Epithelial cell of esophagus (primary cell): ENCODE measurements at regions not wholly inside any gene's neighbourhood (a gene's known extent, or its start where the extent isn't known, plus 50 kb on each side); places are given as distances from the start of the nearest gene placed in this dataset.

Experiments
- DNase-seq: peaks from one replicate; pipeline ENCODE4 v3.0.0; 2010; ENCODE audit warnings: low read depth
- H3K4me3 ChIP-seq: 2 replicates; pipeline ENCODE4 v1.5.1; 2011; ENCODE audit warnings: mild to moderate bottlenecking, low read length, control low read depth
- CTCF ChIP-seq: IDR thresholded peaks from 2 replicates; pipeline ENCODE4 v1.5.1; 2011; ENCODE audit warnings: low read depth, mild to moderate bottlenecking, low read length, control low read depth, inconsistent platforms; ENCODE audit not compliant: insufficient read depth; ENCODE audit errors: missing control alignments

- no peak for DNase-seq
- no peak for TF ChIP-seq CTCF
These were observed 50.4 kb upstream of the CYSLTR2 start for GRCh38 chr13:48603375-48603774.

More at GRCh38 chr13:48603375-48603774, 50.4 kb upstream of the CYSLTR2 start:
- H3K4me3 ChIP-seq: no peak overlapping the region
